GM23338 (cell line): ENCODE measurements at regions not wholly inside any gene's neighbourhood (a gene's known extent, or its start where the extent isn't known, plus 50 kb on each side); places are given as distances from the start of the nearest gene placed in this dataset.

Source experiments
- CREB1 ChIP-seq: fragments of 250-450 bp; sonication (Bioruptor Pico); IDR thresholded peaks from 2 replicates; pipeline ENCODE4 v1.5.0; 2020; ENCODE audit warnings: low read depth, mild to moderate bottlenecking, moderate library complexity
- EZH2 ChIP-seq: fragments of 200-600 bp; sonication (generic); IDR thresholded peaks from one replicate; pipeline ENCODE4 v1.8.0; 2017; ENCODE audit warnings: antibody characterized with exemption, mild to moderate bottlenecking, low read depth; ENCODE audit not compliant: unreplicated experiment
- EZH2phosphoT487 ChIP-seq: fragments of 200-600 bp; sonication (generic); IDR thresholded peaks from one replicate; pipeline ENCODE4 v1.8.1; 2018; ENCODE audit warnings: antibody characterized with exemption; ENCODE audit not compliant: unreplicated experiment
- JUNB ChIP-seq: IDR thresholded peaks from one replicate; pipeline ENCODE4 v1.6.1; 2016; ENCODE audit warnings: antibody characterized with exemption; ENCODE audit not compliant: unreplicated experiment
- NANOG ChIP-seq: IDR thresholded peaks from 2 replicates; pipeline ENCODE4 v1.6.1; 2016; ENCODE audit warnings: antibody characterized with exemption, borderline replicate concordance
- POLR2AphosphoS5 ChIP-seq: IDR thresholded peaks from 2 replicates; pipeline ENCODE4 v1.6.1; 2016; ENCODE audit warnings: antibody characterized with exemption, low read depth
- STAT1 ChIP-seq: IDR thresholded peaks from one replicate; pipeline ENCODE4 v1.6.1; 2016; ENCODE audit warnings: antibody characterized with exemption; ENCODE audit not compliant: unreplicated experiment
- ZNF114 ChIP-seq: fragments of 250-450 bp; sonication (Bioruptor Pico); IDR thresholded peaks from 2 replicates; pipeline ENCODE4 v1.5.0; 2020; ENCODE audit warnings: mild to moderate bottlenecking, moderate library complexity
- ZNF331 ChIP-seq: fragments of 250-450 bp; sonication (Bioruptor Pico); IDR thresholded peaks from 2 replicates; pipeline ENCODE4 v1.5.0; 2020; ENCODE audit warnings: low read depth, mild to moderate bottlenecking, moderate library complexity
- ZNF462 ChIP-seq: fragments of 250-450 bp; sonication (Bioruptor Pico); IDR thresholded peaks from 2 replicates; pipeline ENCODE4 v1.5.0; 2020; ENCODE audit warnings: mild to moderate bottlenecking, moderate library complexity
- TF ChIP-seq, protein P1 (sequence below), 2 experiments: fragments of 200-600 bp in 1 of 2; sonication (generic) in 1 of 2; conservative IDR thresholded peaks; 2 replicates each; pipeline versions ENCODE4 v1.5.1 to v1.6.1; 2016 to 2017; ENCODE audit warnings: antibody characterized with exemption in 2 of 2, low read depth in 2 of 2, mild to moderate bottlenecking in 2 of 2, moderate library complexity in 1 of 2
- TF ChIP-seq, protein P2 (sequence below): IDR thresholded peaks from one replicate; pipeline ENCODE4 v1.6.1; 2018; ENCODE audit warnings: antibody characterized with exemption; ENCODE audit not compliant: unreplicated experiment
- TF ChIP-seq, protein P3 (sequence below): IDR thresholded peaks from 2 replicates; pipeline ENCODE4 v1.6.1; 2016; ENCODE audit warnings: antibody characterized with exemption

- TF ChIP-seq, protein P1, sequence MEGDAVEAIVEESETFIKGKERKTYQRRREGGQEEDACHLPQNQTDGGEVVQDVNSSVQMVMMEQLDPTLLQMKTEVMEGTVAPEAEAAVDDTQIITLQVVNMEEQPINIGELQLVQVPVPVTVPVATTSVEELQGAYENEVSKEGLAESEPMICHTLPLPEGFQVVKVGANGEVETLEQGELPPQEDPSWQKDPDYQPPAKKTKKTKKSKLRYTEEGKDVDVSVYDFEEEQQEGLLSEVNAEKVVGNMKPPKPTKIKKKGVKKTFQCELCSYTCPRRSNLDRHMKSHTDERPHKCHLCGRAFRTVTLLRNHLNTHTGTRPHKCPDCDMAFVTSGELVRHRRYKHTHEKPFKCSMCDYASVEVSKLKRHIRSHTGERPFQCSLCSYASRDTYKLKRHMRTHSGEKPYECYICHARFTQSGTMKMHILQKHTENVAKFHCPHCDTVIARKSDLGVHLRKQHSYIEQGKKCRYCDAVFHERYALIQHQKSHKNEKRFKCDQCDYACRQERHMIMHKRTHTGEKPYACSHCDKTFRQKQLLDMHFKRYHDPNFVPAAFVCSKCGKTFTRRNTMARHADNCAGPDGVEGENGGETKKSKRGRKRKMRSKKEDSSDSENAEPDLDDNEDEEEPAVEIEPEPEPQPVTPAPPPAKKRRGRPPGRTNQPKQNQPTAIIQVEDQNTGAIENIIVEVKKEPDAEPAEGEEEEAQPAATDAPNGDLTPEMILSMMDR (conservative IDR thresholded peaks at IDR 0.05; ENCODE audit: low read depth in 2 of 2): peak in 1 of 2 experiments; percentile 28; a peak in 2 of 4 replicates
- TF ChIP-seq, protein P2, sequence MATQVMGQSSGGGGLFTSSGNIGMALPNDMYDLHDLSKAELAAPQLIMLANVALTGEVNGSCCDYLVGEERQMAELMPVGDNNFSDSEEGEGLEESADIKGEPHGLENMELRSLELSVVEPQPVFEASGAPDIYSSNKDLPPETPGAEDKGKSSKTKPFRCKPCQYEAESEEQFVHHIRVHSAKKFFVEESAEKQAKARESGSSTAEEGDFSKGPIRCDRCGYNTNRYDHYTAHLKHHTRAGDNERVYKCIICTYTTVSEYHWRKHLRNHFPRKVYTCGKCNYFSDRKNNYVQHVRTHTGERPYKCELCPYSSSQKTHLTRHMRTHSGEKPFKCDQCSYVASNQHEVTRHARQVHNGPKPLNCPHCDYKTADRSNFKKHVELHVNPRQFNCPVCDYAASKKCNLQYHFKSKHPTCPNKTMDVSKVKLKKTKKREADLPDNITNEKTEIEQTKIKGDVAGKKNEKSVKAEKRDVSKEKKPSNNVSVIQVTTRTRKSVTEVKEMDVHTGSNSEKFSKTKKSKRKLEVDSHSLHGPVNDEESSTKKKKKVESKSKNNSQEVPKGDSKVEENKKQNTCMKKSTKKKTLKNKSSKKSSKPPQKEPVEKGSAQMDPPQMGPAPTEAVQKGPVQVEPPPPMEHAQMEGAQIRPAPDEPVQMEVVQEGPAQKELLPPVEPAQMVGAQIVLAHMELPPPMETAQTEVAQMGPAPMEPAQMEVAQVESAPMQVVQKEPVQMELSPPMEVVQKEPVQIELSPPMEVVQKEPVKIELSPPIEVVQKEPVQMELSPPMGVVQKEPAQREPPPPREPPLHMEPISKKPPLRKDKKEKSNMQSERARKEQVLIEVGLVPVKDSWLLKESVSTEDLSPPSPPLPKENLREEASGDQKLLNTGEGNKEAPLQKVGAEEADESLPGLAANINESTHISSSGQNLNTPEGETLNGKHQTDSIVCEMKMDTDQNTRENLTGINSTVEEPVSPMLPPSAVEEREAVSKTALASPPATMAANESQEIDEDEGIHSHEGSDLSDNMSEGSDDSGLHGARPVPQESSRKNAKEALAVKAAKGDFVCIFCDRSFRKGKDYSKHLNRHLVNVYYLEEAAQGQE: no peak
- TF ChIP-seq POLR2AphosphoS5: no peak
- no peak for TF ChIP-seq EZH2
- no peak for TF ChIP-seq EZH2phosphoT487
- no peak for TF ChIP-seq JUNB
- no peak for TF ChIP-seq ZNF331 (CRISPR knock-in tag)
- TF ChIP-seq CREB1 (CRISPR knock-in tag): no peak
- TF ChIP-seq, protein P3, sequence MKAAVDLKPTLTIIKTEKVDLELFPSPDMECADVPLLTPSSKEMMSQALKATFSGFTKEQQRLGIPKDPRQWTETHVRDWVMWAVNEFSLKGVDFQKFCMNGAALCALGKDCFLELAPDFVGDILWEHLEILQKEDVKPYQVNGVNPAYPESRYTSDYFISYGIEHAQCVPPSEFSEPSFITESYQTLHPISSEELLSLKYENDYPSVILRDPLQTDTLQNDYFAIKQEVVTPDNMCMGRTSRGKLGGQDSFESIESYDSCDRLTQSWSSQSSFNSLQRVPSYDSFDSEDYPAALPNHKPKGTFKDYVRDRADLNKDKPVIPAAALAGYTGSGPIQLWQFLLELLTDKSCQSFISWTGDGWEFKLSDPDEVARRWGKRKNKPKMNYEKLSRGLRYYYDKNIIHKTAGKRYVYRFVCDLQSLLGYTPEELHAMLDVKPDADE: no peak
- TF ChIP-seq STAT1: no peak
- no peak for TF ChIP-seq ZNF462
- no peak for TF ChIP-seq NANOG
- TF ChIP-seq ZNF114: no peak
These were observed 86.3 kb upstream of the TBX3 start for GRCh38 chr12:114770323-114770722.
